Daoy (cell line): ENCODE measurements at regions not wholly inside any gene's neighbourhood (a gene's known extent, or its start where the extent isn't known, plus 50 kb on each side); places are given as distances from the start of the nearest gene placed in this dataset.
A peak's percentile ranks its signal among the peaks of the same experiment; 100 is the strongest.

ENCODE experiments used
- DNase-seq: peaks from one replicate; pipeline ENCODE4 v3.0.0-alpha.2; 2015; ENCODE audit warnings: low read depth

- DNase-seq: no peak
Observed at GRCh38 chr2:4576075-4576474, 872.7 kb downstream of the DCDC2C start.

- no peak for DNase-seq
Observed at GRCh38 chr2:4579977-4580376, 876.6 kb downstream of the DCDC2C start.

GRCh38 chr2:4585057-4585635 lies 881.8 kb downstream of the DCDC2C start:
- DNase-seq: no peak

- peak; percentile 23 for DNase-seq
Observed at GRCh38 chr2:4588606-4589005, 885.2 kb downstream of the DCDC2C start.

- no peak for DNase-seq
Observed at GRCh38 chr2:4591261-4591660, 887.9 kb downstream of the DCDC2C start.

- no peak for DNase-seq
Observed at GRCh38 chr2:4597400-4597799, 894.0 kb downstream of the DCDC2C start.

GRCh38 chr2:4604767-4605166 lies 901.4 kb downstream of the DCDC2C start:
- no peak for DNase-seq

GRCh38 chr2:4618141-4618540 lies 914.8 kb downstream of the DCDC2C start:
- DNase-seq: no peak

GRCh38 chr2:4618630-4619228 lies 915.4 kb downstream of the DCDC2C start:
- DNase-seq: peak; percentile 70

- DNase-seq: no peak
Observed at GRCh38 chr2:4628998-4629501, 925.7 kb downstream of the DCDC2C start.

- DNase-seq: no peak
Observed at GRCh38 chr2:4635289-4635688, 931.9 kb downstream of the DCDC2C start.

GRCh38 chr2:4653991-4654390 lies 950.6 kb downstream of the DCDC2C start:
- DNase-seq: no peak

- no peak for DNase-seq
Observed at GRCh38 chr2:4656326-4656725, 953.0 kb downstream of the DCDC2C start.

GRCh38 chr2:4662161-4662779 lies 958.9 kb downstream of the DCDC2C start:
- peak; percentile 85 for DNase-seq

- DNase-seq: no peak
Observed at GRCh38 chr2:4668381-4668780, 965.0 kb downstream of the DCDC2C start.

GRCh38 chr2:4670331-4670730 lies 967.0 kb downstream of the DCDC2C start:
- DNase-seq: no peak

- peak; percentile 90 for DNase-seq
Observed at GRCh38 chr2:4673025-4673489, 969.7 kb downstream of the DCDC2C start.

GRCh38 chr2:4674007-4674406 lies 970.6 kb downstream of the DCDC2C start:
- no peak for DNase-seq

GRCh38 chr2:4675295-4675694 lies 971.9 kb downstream of the DCDC2C start:
- DNase-seq: no peak

- peak; percentile 73 for DNase-seq
Observed at GRCh38 chr2:4678927-4679326, 975.6 kb downstream of the DCDC2C start.

GRCh38 chr2:4679391-4679790 lies 976.0 kb downstream of the DCDC2C start:
- no peak for DNase-seq

- DNase-seq: no peak
Observed at GRCh38 chr2:4684921-4685320, 981.5 kb downstream of the DCDC2C start.

- DNase-seq: no peak
Observed at GRCh38 chr2:4690913-4691312, 987.5 kb downstream of the DCDC2C start.
